DMS153 treated with DMSO at 0.1 percent for 48 hours (cell line): ENCODE measurements at regions not wholly inside any gene's neighbourhood (a gene's known extent, or its start where the extent isn't known, plus 50 kb on each side); places are given as distances from the start of the nearest gene placed in this dataset.

Experiments used
- DNase-seq: peaks from one replicate; lab custom pipeline; 2025; ENCODE audit not compliant: unreplicated experiment; lab: John Stamatoyannopoulos, UW

GRCh38 chr15:70336425-70337009 is 238.8 kb upstream of the TLE3 start:
- no peak for DNase-seq

- DNase-seq, result no peak
Observed at GRCh38 chr15:70334286-70334685, 236.6 kb upstream of the TLE3 start.

GRCh38 chr15:70329179-70329578 is 231.5 kb upstream of the TLE3 start:
- DNase-seq, result no peak

GRCh38 chr15:70328679-70329115 is 231.0 kb upstream of the TLE3 start:
- no peak for DNase-seq

GRCh38 chr15:70327856-70328678 is 230.3 kb upstream of the TLE3 start:
- no peak for DNase-seq

- DNase-seq, result no peak
Observed at GRCh38 chr15:70327328-70327855, 229.7 kb upstream of the TLE3 start.

GRCh38 chr15:70324001-70324974 is 226.6 kb upstream of the TLE3 start:
- no peak for DNase-seq

GRCh38 chr15:70323111-70323851 is 225.6 kb upstream of the TLE3 start:
- no peak for DNase-seq

- DNase-seq, result no peak
Observed at GRCh38 chr15:70322051-70322668, 224.4 kb upstream of the TLE3 start.

GRCh38 chr15:70321172-70321819 is 223.6 kb upstream of the TLE3 start:
- DNase-seq, result no peak

- DNase-seq, result no peak
Observed at GRCh38 chr15:70320482-70320881, 222.8 kb upstream of the TLE3 start.

GRCh38 chr15:70320077-70320476 is 222.4 kb upstream of the TLE3 start:
- DNase-seq, result no peak

- DNase-seq, result no peak
Observed at GRCh38 chr15:70319466-70319865, 221.7 kb upstream of the TLE3 start.

- no peak for DNase-seq
Observed at GRCh38 chr15:70318594-70319465, 221.1 kb upstream of the TLE3 start.

- no peak for DNase-seq
Observed at GRCh38 chr15:70316059-70316600, 218.4 kb upstream of the TLE3 start.

- DNase-seq, result no peak
Observed at GRCh38 chr15:70315431-70315830, 217.7 kb upstream of the TLE3 start.

- DNase-seq, result no peak
Observed at GRCh38 chr15:70314688-70315087, 217.0 kb upstream of the TLE3 start.

- no peak for DNase-seq
Observed at GRCh38 chr15:70314018-70314354, 216.3 kb upstream of the TLE3 start.
